Activated T-cell treated with anti-CD3 and anti-CD28 coated beads, Interleukin-2, amount 50 U/mL, for 4 hours (primary cell): ENCODE measurements at regions not wholly inside any gene's neighbourhood (a gene's known extent, or its start where the extent isn't known, plus 50 kb on each side); places are given as distances from the start of the nearest gene placed in this dataset.

ENCODE experiments used
- ATAC-seq, 2 donors: fragments of 200-7000 bp; cut with Tn5 transposase; one replicate each; pipeline ENCODE4 v1.10.0; 2021
- DNase-seq: peaks from one replicate; pipeline ENCODE4 v3.0.0-alpha.2; 2020
- H3K27me3 Mint-ChIP-seq: one replicate; pipeline ENCODE4 v1.8.0; 2021; ENCODE audit warnings: low read depth, mixed read lengths
- H3K36me3 Mint-ChIP-seq: one replicate; pipeline ENCODE4 v1.8.0; 2022; ENCODE audit warnings: mixed read lengths; ENCODE audit not compliant: insufficient read depth
- H3K4me1 Mint-ChIP-seq: one replicate; pipeline ENCODE4 v1.8.0; 2021; ENCODE audit warnings: low read depth, mixed read lengths
- H3K4me3 Mint-ChIP-seq: one replicate; pipeline ENCODE4 v1.8.0; 2021; ENCODE audit warnings: mild to moderate bottlenecking, moderate library complexity, mixed read lengths
- H3K9me3 Mint-ChIP-seq: one replicate; pipeline ENCODE4 v1.8.0; 2021; ENCODE audit warnings: mixed read lengths

- H3K36me3 Mint-ChIP-seq: no peaks in the 10 kb centered on the region
- H3K27me3 Mint-ChIP-seq: no peaks in the 10 kb centered on the region
- no peak overlapping the region for H3K4me3 Mint-ChIP-seq
- H3K4me1 Mint-ChIP-seq: no peaks in the 10 kb centered on the region
- H3K9me3 Mint-ChIP-seq: peaks cover 26% of the 10 kb centered on the region
- ATAC-seq: no peak
- no peak for DNase-seq
Observed at GRCh38 chr3:78430741-78431140, 1337.1 kb downstream of the ROBO1 start.

DNA sequence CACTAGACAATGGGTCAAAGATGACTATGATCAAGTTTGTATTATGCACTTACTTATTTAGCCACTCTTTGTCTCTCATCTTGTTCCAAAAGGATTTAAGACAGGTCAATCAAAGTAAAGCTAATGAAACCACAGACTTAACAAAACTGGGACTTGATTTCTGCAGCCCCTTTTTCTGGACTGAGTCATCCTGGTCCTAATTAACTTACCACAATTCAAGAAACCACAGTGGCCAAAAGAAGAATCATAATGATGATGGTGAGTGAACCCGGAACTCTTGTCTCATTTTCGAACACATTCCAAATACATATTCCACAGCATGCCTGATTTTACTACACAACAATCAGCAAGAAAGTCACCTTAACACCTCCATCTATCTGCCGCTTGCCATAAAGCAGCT lies 1333.0 kb downstream of the ROBO1 start:
- no peak overlapping the region for H3K4me3 Mint-ChIP-seq
- no peak for ATAC-seq
- H3K9me3 Mint-ChIP-seq: peaks cover 19% of the 10 kb centered on the region
- H3K4me1 Mint-ChIP-seq: no peaks in the 10 kb centered on the region
- no peaks in the 10 kb centered on the region for H3K27me3 Mint-ChIP-seq
- H3K36me3 Mint-ChIP-seq: no peaks in the 10 kb centered on the region
- DNase-seq: no peak

DNA sequence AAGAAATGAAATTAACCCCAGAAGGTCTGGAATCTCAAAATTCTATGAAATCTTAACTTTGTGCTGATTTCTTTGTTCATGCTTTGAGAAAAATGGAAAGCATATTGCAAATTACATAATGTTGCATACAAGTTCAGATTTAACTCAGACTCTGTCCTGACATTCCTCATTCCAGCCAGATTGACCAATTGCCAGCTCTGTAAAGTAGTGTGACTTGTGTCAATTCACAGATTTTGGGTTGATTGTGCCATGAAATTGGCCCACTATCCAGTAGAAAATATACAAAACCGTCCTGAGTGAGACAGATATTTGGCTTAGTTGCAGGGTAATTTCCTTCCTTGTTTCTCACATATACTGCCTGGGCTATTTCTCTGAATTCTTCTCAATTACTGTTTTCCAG lies 1312.6 kb downstream of the ROBO1 start:
- H3K36me3 Mint-ChIP-seq: no peaks in the 10 kb centered on the region
- no peak for ATAC-seq
- DNase-seq: no peak
- peaks cover 11% of the 10 kb centered on the region for H3K9me3 Mint-ChIP-seq
- no peak overlapping the region for H3K4me3 Mint-ChIP-seq
- no peaks in the 10 kb centered on the region for H3K4me1 Mint-ChIP-seq
- H3K27me3 Mint-ChIP-seq: no peaks in the 10 kb centered on the region

GRCh38 chr3:78455712-78456433 lies 1311.9 kb downstream of the ROBO1 start:
- ATAC-seq: no peak

GRCh38 chr3:78459796-78460195 lies 1308.0 kb downstream of the ROBO1 start:
- ATAC-seq (no peak), DNase-seq (no peak)
- H3K36me3 Mint-ChIP-seq: no peaks in the 10 kb centered on the region
- H3K9me3 Mint-ChIP-seq: peaks cover 21% of the 10 kb centered on the region
- no peak overlapping the region for H3K4me3 Mint-ChIP-seq
- H3K4me1 Mint-ChIP-seq: no peaks in the 10 kb centered on the region
- no peaks in the 10 kb centered on the region for H3K27me3 Mint-ChIP-seq

More at GRCh38 chr3:78455712-78456433, 1311.9 kb downstream of the ROBO1 start:
- Mint-ChIP-seq H3K27me3 (no peaks in the 10 kb centered on the region), H3K36me3 (no peaks in the 10 kb centered on the region), H3K4me1 (no peaks in the 10 kb centered on the region), H3K4me3 (no peak overlapping the region), H3K9me3 (peaks cover 16% of the 10 kb centered on the region)
- DNase-seq: no peak

- ATAC-seq: no peak
- Mint-ChIP-seq H3K4me3 (no peak overlapping the region), H3K27me3 (no peaks in the 10 kb centered on the region)
Observed at GRCh38 chr3:78462021-78462420, 1305.8 kb downstream of the ROBO1 start.

GRCh38 chr3:78476076-78476475 lies 1291.7 kb downstream of the ROBO1 start:
- H3K27me3 Mint-ChIP-seq: no peaks in the 10 kb centered on the region
- H3K4me1 Mint-ChIP-seq: no peaks in the 10 kb centered on the region
- H3K4me3 Mint-ChIP-seq: no peak overlapping the region
- no peaks in the 10 kb centered on the region for H3K36me3 Mint-ChIP-seq
- ATAC-seq: no peak
- peaks cover 24% of the 10 kb centered on the region for H3K9me3 Mint-ChIP-seq
- no peak for DNase-seq

More at GRCh38 chr3:78462021-78462420, 1305.8 kb downstream of the ROBO1 start:
- Mint-ChIP-seq H3K9me3 (peaks cover 15% of the 10 kb centered on the region), H3K4me1 (no peaks in the 10 kb centered on the region), H3K36me3 (no peaks in the 10 kb centered on the region)
- no peak for DNase-seq

DNA sequence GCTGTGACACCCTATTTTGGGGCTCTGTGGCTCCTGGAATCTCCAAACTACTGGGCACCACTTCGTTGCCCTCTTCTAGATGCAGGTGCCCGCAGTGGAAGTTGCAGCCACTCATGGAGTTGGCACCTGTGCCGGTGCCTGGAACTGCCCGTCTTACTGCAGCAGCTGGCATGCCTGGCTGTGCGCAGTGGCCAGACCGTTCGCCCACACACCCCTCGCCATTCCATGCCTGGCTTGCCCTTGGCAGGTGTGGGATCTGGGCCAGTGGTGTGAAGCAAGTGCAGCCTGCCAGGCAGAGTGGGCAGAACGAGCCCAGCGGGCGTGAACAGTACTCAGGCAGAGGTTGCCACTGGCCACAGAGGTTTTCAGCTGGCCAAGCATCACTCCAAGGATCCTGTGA lies 1286.7 kb downstream of the ROBO1 start:
- H3K36me3 Mint-ChIP-seq: no peaks in the 10 kb centered on the region
- ATAC-seq: no peak
- no peaks in the 10 kb centered on the region for H3K27me3 Mint-ChIP-seq

GRCh38 chr3:78483090-78483489 lies 1284.7 kb downstream of the ROBO1 start:
- peaks cover 15% of the 10 kb centered on the region for H3K9me3 Mint-ChIP-seq
- no peak for ATAC-seq

More for the DNA sequence above, 1286.7 kb downstream of the ROBO1 start:
- DNase-seq: no peak
- Mint-ChIP-seq H3K9me3 (peaks cover 16% of the 10 kb centered on the region), H3K4me3 (no peak overlapping the region), H3K4me1 (no peaks in the 10 kb centered on the region)

DNA sequence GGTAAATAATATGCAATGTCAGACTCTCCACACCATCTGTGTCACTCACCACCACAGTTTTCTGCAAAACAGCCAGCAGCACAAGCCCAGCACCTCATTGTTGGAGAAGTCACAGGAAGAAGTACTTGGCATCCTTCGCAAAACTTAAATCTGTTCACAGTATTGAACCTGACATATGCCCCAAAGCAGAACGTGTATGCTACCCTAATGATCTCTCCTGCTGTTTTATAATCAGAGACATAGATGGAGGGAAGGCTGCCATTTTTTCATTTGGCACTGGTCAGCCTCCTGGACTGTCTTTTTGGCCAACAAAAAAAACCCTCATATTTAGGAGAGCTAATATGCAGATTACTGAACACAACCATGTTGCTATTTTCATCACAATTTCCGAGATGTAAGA lies 1272.9 kb downstream of the ROBO1 start:
- Mint-ChIP-seq H3K27me3 (no peaks in the 10 kb centered on the region), H3K4me3 (no peak overlapping the region), H3K36me3 (no peaks in the 10 kb centered on the region), H3K9me3 (peaks cover 11% of the 10 kb centered on the region), H3K4me1 (no peaks in the 10 kb centered on the region)
- no peak for DNase-seq
- ATAC-seq: no peak

More at GRCh38 chr3:78483090-78483489, 1284.7 kb downstream of the ROBO1 start:
- DNase-seq: no peak
- Mint-ChIP-seq H3K27me3 (no peaks in the 10 kb centered on the region), H3K4me1 (no peaks in the 10 kb centered on the region), H3K4me3 (no peak overlapping the region), H3K36me3 (no peaks in the 10 kb centered on the region)

DNA sequence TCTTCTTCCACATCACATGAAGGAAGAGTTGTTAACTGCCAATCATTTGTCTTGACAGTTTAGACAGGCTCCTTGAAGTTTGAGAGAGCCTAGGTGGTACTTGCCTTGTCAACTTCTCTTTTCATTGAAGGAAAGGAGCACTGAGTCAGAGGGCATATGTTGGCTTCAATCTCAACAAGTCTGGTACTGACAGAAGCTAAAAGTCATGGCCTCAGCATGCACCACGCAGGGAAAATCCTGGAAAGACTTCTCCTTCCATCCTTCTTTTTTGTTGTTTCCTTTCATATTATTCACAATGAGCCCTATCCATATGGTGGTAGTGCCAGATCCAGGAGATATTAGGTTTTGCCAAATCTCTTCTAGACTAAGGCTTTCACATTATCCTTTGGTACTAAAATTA lies 1272.5 kb downstream of the ROBO1 start:
- no peak for ATAC-seq
- H3K9me3 Mint-ChIP-seq: peaks cover 11% of the 10 kb centered on the region
- H3K4me1 Mint-ChIP-seq: no peaks in the 10 kb centered on the region
- H3K4me3 Mint-ChIP-seq: no peak overlapping the region
- no peak for DNase-seq
- no peaks in the 10 kb centered on the region for H3K27me3 Mint-ChIP-seq
- H3K36me3 Mint-ChIP-seq: no peaks in the 10 kb centered on the region

GRCh38 chr3:78496501-78496900 lies 1271.3 kb downstream of the ROBO1 start:
- no peaks in the 10 kb centered on the region for H3K4me1 Mint-ChIP-seq
- peaks cover 17% of the 10 kb centered on the region for H3K9me3 Mint-ChIP-seq
- no peaks in the 10 kb centered on the region for H3K27me3 Mint-ChIP-seq
- ATAC-seq (no peak), DNase-seq (no peak)
- H3K36me3 Mint-ChIP-seq: no peaks in the 10 kb centered on the region
- H3K4me3 Mint-ChIP-seq: no peak overlapping the region

GRCh38 chr3:78497021-78497420 lies 1270.8 kb downstream of the ROBO1 start:
- no peak for DNase-seq
- H3K36me3 Mint-ChIP-seq: no peaks in the 10 kb centered on the region
- H3K27me3 Mint-ChIP-seq: no peaks in the 10 kb centered on the region
- no peak overlapping the region for H3K4me3 Mint-ChIP-seq
- ATAC-seq: no peak
- no peaks in the 10 kb centered on the region for H3K4me1 Mint-ChIP-seq
- H3K9me3 Mint-ChIP-seq: peaks cover 17% of the 10 kb centered on the region

DNA sequence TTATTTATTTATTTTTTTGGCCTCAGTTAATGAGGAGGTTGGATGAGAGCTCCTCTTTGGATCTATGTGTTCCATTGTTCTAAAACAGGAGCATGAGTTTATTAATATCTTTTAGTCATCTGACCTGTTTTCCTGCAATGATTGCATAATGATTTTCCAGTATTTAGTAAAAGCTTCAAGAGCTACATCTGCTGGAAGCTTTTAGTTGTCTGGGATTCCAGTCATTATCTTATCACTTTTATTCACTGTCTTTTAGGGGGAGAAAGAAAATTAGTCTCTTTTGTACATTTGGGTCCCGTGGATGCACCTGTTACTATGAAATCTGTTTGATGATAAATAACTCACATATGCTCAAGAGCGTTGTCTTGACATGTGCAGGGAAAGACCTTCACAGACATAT lies 1270.0 kb downstream of the ROBO1 start:
- ATAC-seq (no peak), DNase-seq (no peak)
- H3K4me3 Mint-ChIP-seq: no peak overlapping the region
- H3K27me3 Mint-ChIP-seq: no peaks in the 10 kb centered on the region
- H3K4me1 Mint-ChIP-seq: no peaks in the 10 kb centered on the region
- H3K9me3 Mint-ChIP-seq: peaks cover 17% of the 10 kb centered on the region
- H3K36me3 Mint-ChIP-seq: no peaks in the 10 kb centered on the region

- Mint-ChIP-seq H3K4me1 (no peaks in the 10 kb centered on the region), H3K4me3 (no peak overlapping the region), H3K9me3 (peaks cover 19% of the 10 kb centered on the region), H3K36me3 (no peaks in the 10 kb centered on the region), H3K27me3 (no peaks in the 10 kb centered on the region)
- DNase-seq: no peak
- no peak for ATAC-seq
Observed at GRCh38 chr3:78506061-78506460, 1261.7 kb downstream of the ROBO1 start.
